Upper lobe of left lung (tissue), 4 donors: ENCODE measurements at regions not wholly inside any gene's neighbourhood (a gene's known extent, or its start where the extent isn't known, plus 50 kb on each side); places are given as distances from the start of the nearest gene placed in this dataset.

Source experiments
- EP300 ChIP-seq, 4 donors: sonication (generic); formaldehyde crosslinking; IDR thresholded peaks; one replicate each; pipeline ENCODE4 v1.5.1; 2017; ENCODE audit warnings: antibody characterized with exemption in 4 of 4, control low read depth in 2 of 4
- POLR2A ChIP-seq, 4 donors: fragments of 450-650 bp; IDR thresholded peaks; one replicate each; pipeline ENCODE4 v1.5.1; 2016 to 2017; ENCODE audit warnings: antibody characterized with exemption in 4 of 4, mild to moderate bottlenecking in 2 of 4
- POLR2AphosphoS5 ChIP-seq, 2 donors: sonication (generic); formaldehyde crosslinking; IDR thresholded peaks; one replicate each; pipeline ENCODE4 v1.5.1; 2017; ENCODE audit warnings: antibody characterized with exemption in 2 of 2
- TF ChIP-seq, protein P1 (sequence below), 6 experiments: fragments of 450-650 bp in 4 of 6; fragments of 200-600 bp in 2 of 6; sonication (generic) in 2 of 6; IDR thresholded peaks; one replicate each; pipeline ENCODE4 v1.5.1; 2016 to 2019; ENCODE audit warnings: antibody characterized with exemption in 6 of 6

DNA sequence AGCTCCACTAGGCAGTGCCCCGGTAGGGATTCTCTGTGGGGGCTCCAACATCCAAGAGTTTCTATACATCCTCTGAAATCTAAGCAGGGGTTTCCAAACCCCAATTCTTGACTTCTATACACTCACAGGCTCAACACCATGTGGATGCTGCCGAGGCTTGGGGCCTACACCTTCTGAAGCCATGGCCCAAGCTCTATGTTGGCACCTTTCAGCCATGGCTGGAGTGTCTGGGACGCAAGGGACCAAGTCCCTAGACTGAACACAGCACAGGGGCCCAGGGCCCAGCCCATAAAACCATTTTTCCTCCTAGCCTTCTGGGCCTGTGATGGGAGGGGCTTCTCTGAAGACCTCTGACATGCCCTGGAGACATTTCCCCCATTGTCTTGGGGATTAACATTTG, 511.8 kb downstream of the TRAM1L1 start:
- TF ChIP-seq POLR2AphosphoS5 (IDR thresholded peaks at IDR 0.05) (no peak), POLR2A (IDR thresholded peaks at IDR 0.05) (no peak), EP300 (IDR thresholded peaks at IDR 0.05) (no peak)
- TF ChIP-seq, protein P1, sequence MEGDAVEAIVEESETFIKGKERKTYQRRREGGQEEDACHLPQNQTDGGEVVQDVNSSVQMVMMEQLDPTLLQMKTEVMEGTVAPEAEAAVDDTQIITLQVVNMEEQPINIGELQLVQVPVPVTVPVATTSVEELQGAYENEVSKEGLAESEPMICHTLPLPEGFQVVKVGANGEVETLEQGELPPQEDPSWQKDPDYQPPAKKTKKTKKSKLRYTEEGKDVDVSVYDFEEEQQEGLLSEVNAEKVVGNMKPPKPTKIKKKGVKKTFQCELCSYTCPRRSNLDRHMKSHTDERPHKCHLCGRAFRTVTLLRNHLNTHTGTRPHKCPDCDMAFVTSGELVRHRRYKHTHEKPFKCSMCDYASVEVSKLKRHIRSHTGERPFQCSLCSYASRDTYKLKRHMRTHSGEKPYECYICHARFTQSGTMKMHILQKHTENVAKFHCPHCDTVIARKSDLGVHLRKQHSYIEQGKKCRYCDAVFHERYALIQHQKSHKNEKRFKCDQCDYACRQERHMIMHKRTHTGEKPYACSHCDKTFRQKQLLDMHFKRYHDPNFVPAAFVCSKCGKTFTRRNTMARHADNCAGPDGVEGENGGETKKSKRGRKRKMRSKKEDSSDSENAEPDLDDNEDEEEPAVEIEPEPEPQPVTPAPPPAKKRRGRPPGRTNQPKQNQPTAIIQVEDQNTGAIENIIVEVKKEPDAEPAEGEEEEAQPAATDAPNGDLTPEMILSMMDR (IDR thresholded peaks at IDR 0.05), result no peak
